22Rv1 (cell line): ENCODE measurements at regions not wholly inside any gene's neighbourhood (a gene's known extent, or its start where the extent isn't known, plus 50 kb on each side); places are given as distances from the start of the nearest gene placed in this dataset.

Experiments used
- H3K27ac ChIP-seq: fragments of 450-650 bp; 2 replicates; pipeline ENCODE4 v1.5.1; 2017
- CTCF ChIP-seq: fragments of 450-650 bp; IDR thresholded peaks from 2 replicates; pipeline ENCODE4 v1.5.1; 2017; ENCODE audit warnings: mild to moderate bottlenecking
- ZFX ChIP-seq: fragments of 450-650 bp; IDR thresholded peaks from 2 replicates; pipeline ENCODE4 v1.6.1; 2017; ENCODE audit warnings: antibody characterized with exemption, borderline replicate concordance

- H3K27ac ChIP-seq: no peak overlapping the region
- TF ChIP-seq ZFX: no peak
- no peak for TF ChIP-seq CTCF
These were observed 95.6 kb upstream of the KCNH7 start for GRCh38 chr2:162934191-162934590.

- TF ChIP-seq ZFX (no peak), CTCF (no peak)
- no peak overlapping the region for H3K27ac ChIP-seq
These were observed 93.8 kb upstream of the KCNH7 start for GRCh38 chr2:162932416-162932815.

GRCh38 chr2:162929571-162929970, 91.0 kb upstream of the KCNH7 start:
- TF ChIP-seq CTCF (no peak), ZFX (no peak)
- no peak overlapping the region for H3K27ac ChIP-seq

- no peak for TF ChIP-seq CTCF
- TF ChIP-seq ZFX: no peak
- H3K27ac ChIP-seq: no peak overlapping the region
These were observed 89.8 kb upstream of the KCNH7 start for GRCh38 chr2:162928356-162928755.

- TF ChIP-seq ZFX: no peak
- no peak for TF ChIP-seq CTCF
- H3K27ac ChIP-seq: no peak overlapping the region
These were observed 88.3 kb upstream of the KCNH7 start for GRCh38 chr2:162926907-162927306.

GRCh38 chr2:162926501-162926900, 87.9 kb upstream of the KCNH7 start:
- no peak overlapping the region for H3K27ac ChIP-seq
- no peak for TF ChIP-seq ZFX
- no peak for TF ChIP-seq CTCF

- no peak for TF ChIP-seq CTCF
- TF ChIP-seq ZFX: no peak
- no peak overlapping the region for H3K27ac ChIP-seq
These were observed 87.0 kb upstream of the KCNH7 start for GRCh38 chr2:162925595-162925994.
